NCI-H1436 (cell line): ENCODE measurements at regions not wholly inside any gene's neighbourhood (a gene's known extent, or its start where the extent isn't known, plus 50 kb on each side); places are given as distances from the start of the nearest gene placed in this dataset.
"Not testable (repeated sequence)": the region's sequence is repeated elsewhere in the genome, so short reads cannot be mapped to it uniquely, and the experiment has no call there.

Experiments used
- DNase-seq: peaks from one replicate; lab custom pipeline; 2025; lab: John Stamatoyannopoulos, UW

GRCh38 chr16:47858333-47858982 is 297.3 kb downstream of the ABCC12 start:
- DNase-seq: no peak

GRCh38 chr16:47855431-47855830 is 300.4 kb downstream of the ABCC12 start:
- DNase-seq: no peak

- no peak for DNase-seq
These were observed 301.1 kb downstream of the ABCC12 start for GRCh38 chr16:47854737-47855136.

GRCh38 chr16:47852991-47853390 is 302.8 kb downstream of the ABCC12 start:
- no peak for DNase-seq

DNA sequence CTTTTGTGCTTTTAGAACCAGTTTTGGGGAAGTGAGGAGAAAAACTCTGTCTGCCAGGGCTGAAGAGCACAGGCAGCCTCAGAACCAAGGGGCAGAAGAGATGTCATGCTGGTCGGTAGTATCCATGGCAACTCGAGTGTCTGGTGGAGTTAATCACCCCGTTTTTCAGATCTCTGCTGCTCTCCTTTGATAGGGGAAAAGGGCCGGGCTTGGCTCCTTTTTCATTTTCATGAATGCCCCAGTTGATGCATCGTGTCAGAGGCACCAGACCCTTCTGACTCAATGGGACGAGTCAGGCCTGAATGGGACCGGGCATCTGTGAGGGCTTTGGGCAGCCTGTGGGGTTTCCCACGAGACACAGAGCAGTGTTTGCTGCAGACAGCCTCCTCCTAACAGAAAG is 304.6 kb downstream of the ABCC12 start:
- DNase-seq: no peak

- no peak for DNase-seq
These were observed 306.1 kb downstream of the ABCC12 start for GRCh38 chr16:47849736-47850135.

- DNase-seq: no peak
These were observed 307.2 kb downstream of the ABCC12 start for GRCh38 chr16:47848421-47849109.

DNA sequence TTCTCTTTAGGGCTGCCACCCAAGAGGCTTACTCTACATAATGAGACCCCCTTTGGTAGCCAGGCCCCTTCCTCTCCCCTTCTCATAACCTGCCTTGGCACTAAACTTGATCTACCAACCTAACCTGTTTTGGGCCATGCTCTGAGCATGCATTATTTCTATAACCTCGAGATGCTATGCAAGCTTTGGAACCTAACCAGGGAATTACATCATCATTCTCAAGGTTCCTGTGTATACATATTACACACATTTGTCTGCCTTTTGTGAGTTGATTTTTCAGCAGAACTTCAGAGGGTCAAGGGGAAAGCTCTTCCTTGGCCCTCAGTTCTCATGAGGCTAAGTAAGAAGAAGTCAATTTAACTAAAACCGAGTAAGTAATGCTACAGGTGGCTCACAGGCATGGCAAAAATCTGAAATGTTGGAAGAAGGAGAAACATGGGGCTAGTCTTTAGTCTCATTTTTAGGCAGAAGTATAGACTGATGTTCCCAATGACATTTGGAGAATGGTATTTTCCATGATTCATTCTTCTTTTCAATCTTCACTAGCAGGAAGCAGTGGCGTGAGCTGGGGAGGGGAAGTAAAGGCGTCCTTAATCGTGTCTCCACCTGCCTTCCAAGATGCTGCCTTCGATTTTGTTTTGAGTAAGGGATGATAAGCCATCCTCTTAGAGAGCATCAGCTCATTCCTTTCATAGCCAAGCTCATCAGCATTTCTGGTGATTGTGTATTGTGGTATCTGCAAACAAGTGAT is 308.4 kb downstream of the ABCC12 start:
- no peak for DNase-seq

GRCh38 chr16:47834485-47835024 is 321.2 kb downstream of the ABCC12 start:
- DNase-seq: no peak

GRCh38 chr16:47833771-47834170 is 322.0 kb downstream of the ABCC12 start:
- DNase-seq: no peak

DNA sequence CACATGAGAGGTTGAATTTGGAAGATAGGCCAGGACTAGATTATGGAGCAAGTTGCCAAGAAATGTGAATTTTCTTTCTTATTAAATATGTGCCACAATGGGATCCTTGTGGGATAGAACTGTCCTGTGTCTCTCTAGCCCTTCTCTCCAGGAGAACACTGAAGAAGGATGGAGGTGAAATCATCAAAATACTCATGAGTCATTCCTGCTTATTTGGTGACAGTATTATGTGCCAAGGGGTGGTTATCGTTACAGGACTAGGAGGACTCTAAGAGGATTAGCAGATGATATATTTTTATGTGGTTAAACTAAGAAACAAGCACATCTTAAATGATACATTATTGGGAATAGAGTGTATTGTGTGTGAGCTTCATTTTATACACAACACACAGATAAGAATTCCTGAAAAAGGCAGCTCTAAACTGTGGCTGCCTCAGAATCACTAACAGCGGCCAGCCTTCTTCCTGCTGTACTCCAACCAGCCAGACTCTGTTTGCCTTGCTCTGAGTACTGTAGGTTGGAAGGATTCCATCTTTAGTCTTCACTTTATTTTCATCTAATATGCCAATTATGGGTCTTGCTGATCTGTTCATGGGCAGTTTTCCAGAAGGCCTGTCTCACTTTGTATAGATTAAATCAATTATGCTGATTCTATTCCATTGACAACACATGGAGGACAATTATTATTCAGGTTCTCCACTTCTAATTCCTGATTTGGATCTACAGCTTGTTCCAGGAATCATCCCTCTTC is 325.8 kb downstream of the ABCC12 start:
- DNase-seq: no peak

- no peak for DNase-seq
These were observed 329.7 kb downstream of the ABCC12 start for GRCh38 chr16:47826070-47826469.

DNA sequence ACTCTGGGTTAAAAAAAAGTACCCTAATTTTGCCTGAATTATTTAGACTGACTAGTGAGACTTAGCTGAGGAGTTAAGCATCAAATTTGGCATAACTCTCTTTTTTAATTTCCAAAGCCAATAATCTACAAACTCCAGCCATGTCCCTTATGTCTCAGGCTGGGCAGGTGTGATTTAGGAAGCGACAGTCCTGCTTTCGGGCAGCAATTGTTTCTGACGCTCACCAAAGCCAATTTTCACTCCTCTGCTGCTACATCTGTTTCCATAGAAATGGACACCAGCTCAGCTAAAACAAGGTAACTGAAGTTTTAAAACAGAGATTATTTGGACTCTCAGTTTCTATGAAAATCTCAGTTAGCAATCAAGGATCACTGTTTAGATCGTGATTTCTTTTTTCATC is 338.7 kb downstream of the ABCC12 start:
- DNase-seq: no peak

DNA sequence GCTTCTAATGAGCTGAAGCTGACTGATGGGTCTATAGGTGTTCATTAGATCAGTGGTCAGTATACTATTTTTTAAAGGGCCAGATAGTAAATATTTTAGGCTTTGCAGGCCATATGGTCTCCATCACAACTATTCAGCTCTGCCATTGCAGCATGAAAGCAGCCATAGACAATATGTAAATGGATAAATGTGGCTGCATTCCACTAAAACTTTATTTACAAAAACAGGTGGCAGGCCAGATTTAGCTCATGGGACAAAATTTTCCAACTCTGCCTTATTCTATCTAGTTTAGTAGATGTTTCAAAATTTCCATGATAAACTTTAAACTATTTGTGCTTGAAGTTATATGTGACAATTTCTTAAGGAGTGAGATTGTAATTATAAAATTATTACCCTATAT is 339.3 kb downstream of the ABCC12 start:
- no peak for DNase-seq

- DNase-seq: no peak
These were observed 340.1 kb downstream of the ABCC12 start for GRCh38 chr16:47815655-47816054.

- DNase-seq: not testable (repeated sequence)
These were observed 344.0 kb downstream of the ABCC12 start for GRCh38 chr16:47811758-47812157.

DNA sequence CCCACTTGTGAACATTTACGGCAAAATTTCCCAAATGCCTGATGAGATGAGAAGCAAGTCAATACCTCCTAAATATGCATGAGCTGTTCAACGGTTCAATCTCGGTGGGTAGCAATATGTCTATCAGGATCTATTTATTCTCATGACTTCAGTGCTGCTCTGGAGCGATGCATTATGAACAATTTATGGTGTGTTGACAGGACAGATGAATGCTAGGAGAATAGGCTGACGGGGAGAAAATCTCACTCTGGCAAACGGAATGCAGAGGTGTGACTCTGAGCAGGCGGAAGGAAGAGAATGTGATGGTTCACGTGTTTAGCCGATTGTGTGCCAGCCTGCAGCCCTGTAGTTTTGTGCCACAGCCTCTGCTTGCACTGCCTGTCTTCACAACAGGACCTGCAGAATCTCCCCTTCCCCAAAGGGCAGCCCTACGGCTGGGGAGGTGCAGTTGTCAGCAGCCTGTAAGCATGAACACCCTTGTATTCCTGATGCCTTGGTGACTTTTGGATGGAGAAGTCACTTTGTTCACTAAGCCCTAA is 345.2 kb downstream of the PHKB start:
- DNase-seq: no peak

- no peak for DNase-seq
These were observed 326.6 kb downstream of the PHKB start for GRCh38 chr16:47787696-47788095.

DNA sequence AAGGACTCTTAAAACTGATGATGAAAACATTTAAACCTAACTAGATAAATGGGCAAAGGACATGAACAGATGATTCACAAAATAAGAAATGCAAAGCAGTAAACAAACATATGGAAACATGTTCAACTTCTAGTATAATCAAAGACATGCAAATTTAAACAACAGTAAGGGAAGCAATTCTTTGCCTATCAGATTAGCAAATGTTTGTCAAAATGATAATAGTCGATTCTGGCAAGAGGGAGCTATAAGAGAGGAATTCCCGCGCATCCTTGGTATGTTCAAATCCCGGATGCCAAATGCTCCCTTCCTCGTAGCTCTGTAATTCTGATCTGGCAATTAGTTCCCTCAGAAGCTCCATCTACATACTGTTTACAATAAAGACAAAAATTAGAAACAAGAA is 320.5 kb downstream of the PHKB start:
- no peak for DNase-seq

- DNase-seq: no peak
These were observed 319.2 kb downstream of the PHKB start for GRCh38 chr16:47780213-47780875.
